ENCODE measurements at regions not wholly inside any gene's neighbourhood (a gene's known extent, or its start where the extent isn't known, plus 50 kb on each side); places are given as distances from the start of the nearest gene placed in this dataset.

DNA sequence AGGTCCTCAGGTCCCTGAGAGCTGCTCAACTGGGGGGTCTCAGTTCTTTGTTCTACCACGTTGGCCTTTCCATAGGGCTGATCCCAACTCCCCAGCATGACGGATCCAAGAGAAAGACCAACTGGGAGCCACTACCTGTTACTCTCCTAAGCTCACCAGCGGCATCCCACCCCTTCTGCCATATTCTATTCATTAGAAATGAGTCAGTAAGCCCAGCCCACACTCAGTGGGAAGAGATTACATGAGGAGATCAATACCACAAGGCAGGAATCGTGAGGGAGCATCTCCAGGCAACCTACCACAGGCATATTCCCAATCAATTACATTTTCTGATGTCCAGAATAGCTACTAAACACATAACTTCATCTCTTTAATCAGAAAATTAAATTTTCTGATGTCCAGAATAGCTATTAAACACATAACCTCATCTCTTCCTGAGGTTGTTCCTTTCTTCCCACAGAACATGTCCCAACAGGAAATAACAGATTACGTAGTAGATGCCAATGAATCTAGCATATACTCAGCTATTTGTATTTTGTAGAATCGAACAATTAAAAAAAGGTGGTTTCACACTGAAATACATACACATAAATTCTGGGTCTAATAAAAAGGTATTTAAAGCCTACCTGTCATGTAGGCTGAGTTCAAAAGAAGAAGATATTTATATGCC, 708.1 kb upstream of the ARGLU1 start:
- TF ChIP-seq TAF1 (IDR thresholded peaks at IDR 0.05; ENCODE audit: control insufficient read depth, extremely low read depth, insufficient read depth, low read length, severe bottlenecking): no peak
- TF ChIP-seq NR2C1 (IDR thresholded peaks at IDR 0.05): no peak
- no peak for TF ChIP-seq NR2C1 (tag; IDR thresholded peaks at IDR 0.05)
- TF ChIP-seq, protein P1, sequence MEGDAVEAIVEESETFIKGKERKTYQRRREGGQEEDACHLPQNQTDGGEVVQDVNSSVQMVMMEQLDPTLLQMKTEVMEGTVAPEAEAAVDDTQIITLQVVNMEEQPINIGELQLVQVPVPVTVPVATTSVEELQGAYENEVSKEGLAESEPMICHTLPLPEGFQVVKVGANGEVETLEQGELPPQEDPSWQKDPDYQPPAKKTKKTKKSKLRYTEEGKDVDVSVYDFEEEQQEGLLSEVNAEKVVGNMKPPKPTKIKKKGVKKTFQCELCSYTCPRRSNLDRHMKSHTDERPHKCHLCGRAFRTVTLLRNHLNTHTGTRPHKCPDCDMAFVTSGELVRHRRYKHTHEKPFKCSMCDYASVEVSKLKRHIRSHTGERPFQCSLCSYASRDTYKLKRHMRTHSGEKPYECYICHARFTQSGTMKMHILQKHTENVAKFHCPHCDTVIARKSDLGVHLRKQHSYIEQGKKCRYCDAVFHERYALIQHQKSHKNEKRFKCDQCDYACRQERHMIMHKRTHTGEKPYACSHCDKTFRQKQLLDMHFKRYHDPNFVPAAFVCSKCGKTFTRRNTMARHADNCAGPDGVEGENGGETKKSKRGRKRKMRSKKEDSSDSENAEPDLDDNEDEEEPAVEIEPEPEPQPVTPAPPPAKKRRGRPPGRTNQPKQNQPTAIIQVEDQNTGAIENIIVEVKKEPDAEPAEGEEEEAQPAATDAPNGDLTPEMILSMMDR (IDR thresholded peaks at IDR 0.05 in 2 of 3, conservative IDR thresholded peaks at IDR 0.05 in 1 of 3; ENCODE audit: insufficient read depth in 2 of 3, low read depth in 1 of 3, low read length in 3 of 3): no peak
- no peak for TF ChIP-seq ELF4 (CRISPR knock-in tag; IDR thresholded peaks at IDR 0.05)
- TF ChIP-seq POLR2A (conservative IDR thresholded peaks at IDR 0.05): no peak
- TF ChIP-seq, protein P2, sequence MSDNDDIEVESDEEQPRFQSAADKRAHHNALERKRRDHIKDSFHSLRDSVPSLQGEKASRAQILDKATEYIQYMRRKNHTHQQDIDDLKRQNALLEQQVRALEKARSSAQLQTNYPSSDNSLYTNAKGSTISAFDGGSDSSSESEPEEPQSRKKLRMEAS (CRISPR knock-in tag; IDR thresholded peaks at IDR 0.05): no peak
- TF ChIP-seq POLR2AphosphoS5 (IDR thresholded peaks at IDR 0.05; ENCODE audit: control insufficient read depth, insufficient read depth, low read depth, low read length): no peak
- TF ChIP-seq IRF2 (CRISPR knock-in tag; IDR thresholded peaks at IDR 0.05): no peak
- TF ChIP-seq, protein P3, sequence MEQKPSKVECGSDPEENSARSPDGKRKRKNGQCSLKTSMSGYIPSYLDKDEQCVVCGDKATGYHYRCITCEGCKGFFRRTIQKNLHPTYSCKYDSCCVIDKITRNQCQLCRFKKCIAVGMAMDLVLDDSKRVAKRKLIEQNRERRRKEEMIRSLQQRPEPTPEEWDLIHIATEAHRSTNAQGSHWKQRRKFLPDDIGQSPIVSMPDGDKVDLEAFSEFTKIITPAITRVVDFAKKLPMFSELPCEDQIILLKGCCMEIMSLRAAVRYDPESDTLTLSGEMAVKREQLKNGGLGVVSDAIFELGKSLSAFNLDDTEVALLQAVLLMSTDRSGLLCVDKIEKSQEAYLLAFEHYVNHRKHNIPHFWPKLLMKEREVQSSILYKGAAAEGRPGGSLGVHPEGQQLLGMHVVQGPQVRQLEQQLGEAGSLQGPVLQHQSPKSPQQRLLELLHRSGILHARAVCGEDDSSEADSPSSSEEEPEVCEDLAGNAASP (IDR thresholded peaks at IDR 0.05): no peak
- no peak for TF ChIP-seq COPS2 (conservative IDR thresholded peaks at IDR 0.05)
- TF ChIP-seq CHD1 (IDR thresholded peaks at IDR 0.05; ENCODE audit: low read length): no peak
- TF ChIP-seq, protein P4, sequence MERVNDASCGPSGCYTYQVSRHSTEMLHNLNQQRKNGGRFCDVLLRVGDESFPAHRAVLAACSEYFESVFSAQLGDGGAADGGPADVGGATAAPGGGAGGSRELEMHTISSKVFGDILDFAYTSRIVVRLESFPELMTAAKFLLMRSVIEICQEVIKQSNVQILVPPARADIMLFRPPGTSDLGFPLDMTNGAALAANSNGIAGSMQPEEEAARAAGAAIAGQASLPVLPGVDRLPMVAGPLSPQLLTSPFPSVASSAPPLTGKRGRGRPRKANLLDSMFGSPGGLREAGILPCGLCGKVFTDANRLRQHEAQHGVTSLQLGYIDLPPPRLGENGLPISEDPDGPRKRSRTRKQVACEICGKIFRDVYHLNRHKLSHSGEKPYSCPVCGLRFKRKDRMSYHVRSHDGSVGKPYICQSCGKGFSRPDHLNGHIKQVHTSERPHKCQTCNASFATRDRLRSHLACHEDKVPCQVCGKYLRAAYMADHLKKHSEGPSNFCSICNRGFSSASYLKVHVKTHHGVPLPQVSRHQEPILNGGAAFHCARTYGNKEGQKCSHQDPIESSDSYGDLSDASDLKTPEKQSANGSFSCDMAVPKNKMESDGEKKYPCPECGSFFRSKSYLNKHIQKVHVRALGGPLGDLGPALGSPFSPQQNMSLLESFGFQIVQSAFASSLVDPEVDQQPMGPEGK (CRISPR knock-in tag; IDR thresholded peaks at IDR 0.05; ENCODE audit: borderline replicate concordance): no peak

Measured in K562 (cell line).